ENCODE measurements at regions not wholly inside any gene's neighbourhood (a gene's known extent, or its start where the extent isn't known, plus 50 kb on each side); places are given as distances from the start of the nearest gene placed in this dataset.

GRCh38 chr14:22140633-22141032, 448.4 kb downstream of the DAD1 start:
- no peak overlapping the region for H3K27ac ChIP-seq (ENCODE audit: low read depth, low read length)
- no peaks in the 10 kb centered on the region for H3K9me3 ChIP-seq (ENCODE audit: control insufficient read depth in 1 of 2, low read length in 2 of 2)
- H3K4me1 ChIP-seq (ENCODE audit: control insufficient read depth in 1 of 2, insufficient read depth in 2 of 2, low read length in 2 of 2): no peaks in the 10 kb centered on the region
- H3K9ac ChIP-seq (ENCODE audit: low read depth in 1 of 2, low read length in 2 of 2): no peak overlapping the region
- H3K36me3 ChIP-seq (ENCODE audit: control insufficient read depth in 1 of 2, insufficient read depth in 2 of 2, low read length in 2 of 2): no peaks in the 10 kb centered on the region
- H3K27me3 ChIP-seq (ENCODE audit: control insufficient read depth in 1 of 2, insufficient read depth in 2 of 2, low read length in 2 of 2): no peaks in the 10 kb centered on the region
- no peak overlapping the region for H3K4me3 ChIP-seq (ENCODE audit: low read depth in 1 of 2, low read length in 2 of 2)

GRCh38 chr14:22131749-22132476, 457.1 kb downstream of the DAD1 start:
- Histone ChIP-seq H3K4me1 (ENCODE audit: control insufficient read depth in 1 of 2, insufficient read depth in 2 of 2, low read length in 2 of 2) (no peaks in the 10 kb centered on the region), H3K27me3 (ENCODE audit: control insufficient read depth in 1 of 2, insufficient read depth in 2 of 2, low read length in 2 of 2) (no peaks in the 10 kb centered on the region), H3K4me3 (ENCODE audit: low read depth in 1 of 2, low read length in 2 of 2) (no peak overlapping the region), H3K36me3 (ENCODE audit: control insufficient read depth in 1 of 2, insufficient read depth in 2 of 2, low read length in 2 of 2) (no peaks in the 10 kb centered on the region), H3K9me3 (ENCODE audit: control insufficient read depth in 1 of 2, low read length in 2 of 2) (no peaks in the 10 kb centered on the region), H3K9ac (ENCODE audit: low read depth in 1 of 2, low read length in 2 of 2) (no peak overlapping the region), H3K27ac (ENCODE audit: low read depth, low read length) (no peak overlapping the region)

GRCh38 chr14:22124073-22124613, 450.5 kb upstream of the OR4E1 start:
- Histone ChIP-seq H3K27me3 (ENCODE audit: control insufficient read depth in 1 of 2, insufficient read depth in 2 of 2, low read length in 2 of 2) (no peaks in the 10 kb centered on the region), H3K36me3 (ENCODE audit: control insufficient read depth in 1 of 2, insufficient read depth in 2 of 2, low read length in 2 of 2) (no peaks in the 10 kb centered on the region), H3K9me3 (ENCODE audit: control insufficient read depth in 1 of 2, low read length in 2 of 2) (no peaks in the 10 kb centered on the region), H3K4me1 (ENCODE audit: control insufficient read depth in 1 of 2, insufficient read depth in 2 of 2, low read length in 2 of 2) (no peaks in the 10 kb centered on the region), H3K9ac (ENCODE audit: low read depth in 1 of 2, low read length in 2 of 2) (no peak overlapping the region), H3K4me3 (ENCODE audit: low read depth in 1 of 2, low read length in 2 of 2) (no peak overlapping the region), H3K27ac (ENCODE audit: low read depth, low read length) (no peak overlapping the region)

- H3K27me3 ChIP-seq (ENCODE audit: control insufficient read depth in 1 of 2, insufficient read depth in 2 of 2, low read length in 2 of 2): no peaks in the 10 kb centered on the region
- no peaks in the 10 kb centered on the region for H3K9me3 ChIP-seq (ENCODE audit: control insufficient read depth in 1 of 2, low read length in 2 of 2)
- H3K9ac ChIP-seq (ENCODE audit: low read depth in 1 of 2, low read length in 2 of 2): no peak overlapping the region
- H3K27ac ChIP-seq (ENCODE audit: low read depth, low read length): no peak overlapping the region
- H3K36me3 ChIP-seq (ENCODE audit: control insufficient read depth in 1 of 2, insufficient read depth in 2 of 2, low read length in 2 of 2): no peaks in the 10 kb centered on the region
- no peaks in the 10 kb centered on the region for H3K4me1 ChIP-seq (ENCODE audit: control insufficient read depth in 1 of 2, insufficient read depth in 2 of 2, low read length in 2 of 2)
- no peak overlapping the region for H3K4me3 ChIP-seq (ENCODE audit: low read depth in 1 of 2, low read length in 2 of 2)
Measured at GRCh38 chr14:22122829-22123560, 449.4 kb upstream of the OR4E1 start.

- Histone ChIP-seq H3K9ac (ENCODE audit: low read depth in 1 of 2, low read length in 2 of 2) (no peak overlapping the region), H3K9me3 (ENCODE audit: control insufficient read depth in 1 of 2, low read length in 2 of 2) (no peaks in the 10 kb centered on the region), H3K27ac (ENCODE audit: low read depth, low read length) (no peak overlapping the region), H3K4me3 (ENCODE audit: low read depth in 1 of 2, low read length in 2 of 2) (no peak overlapping the region), H3K27me3 (ENCODE audit: control insufficient read depth in 1 of 2, insufficient read depth in 2 of 2, low read length in 2 of 2) (no peaks in the 10 kb centered on the region), H3K36me3 (ENCODE audit: control insufficient read depth in 1 of 2, insufficient read depth in 2 of 2, low read length in 2 of 2) (no peaks in the 10 kb centered on the region), H3K4me1 (ENCODE audit: control insufficient read depth in 1 of 2, insufficient read depth in 2 of 2, low read length in 2 of 2) (no peaks in the 10 kb centered on the region)
Measured at GRCh38 chr14:22122227-22122818, 448.7 kb upstream of the OR4E1 start.

GRCh38 chr14:22118899-22119477, 445.4 kb upstream of the OR4E1 start:
- Histone ChIP-seq H3K9ac (ENCODE audit: low read depth in 1 of 2, low read length in 2 of 2) (no peak overlapping the region), H3K27ac (ENCODE audit: low read depth, low read length) (no peak overlapping the region), H3K36me3 (ENCODE audit: control insufficient read depth in 1 of 2, insufficient read depth in 2 of 2, low read length in 2 of 2) (no peaks in the 10 kb centered on the region), H3K4me3 (ENCODE audit: low read depth in 1 of 2, low read length in 2 of 2) (no peak overlapping the region), H3K27me3 (ENCODE audit: control insufficient read depth in 1 of 2, insufficient read depth in 2 of 2, low read length in 2 of 2) (no peaks in the 10 kb centered on the region), H3K4me1 (ENCODE audit: control insufficient read depth in 1 of 2, insufficient read depth in 2 of 2, low read length in 2 of 2) (no peaks in the 10 kb centered on the region), H3K9me3 (ENCODE audit: control insufficient read depth in 1 of 2, low read length in 2 of 2) (no peaks in the 10 kb centered on the region)

- H3K36me3 ChIP-seq (ENCODE audit: control insufficient read depth in 1 of 2, insufficient read depth in 2 of 2, low read length in 2 of 2): no peaks in the 10 kb centered on the region
- no peaks in the 10 kb centered on the region for H3K9me3 ChIP-seq (ENCODE audit: control insufficient read depth in 1 of 2, low read length in 2 of 2)
- no peak overlapping the region for H3K9ac ChIP-seq (ENCODE audit: low read depth in 1 of 2, low read length in 2 of 2)
- H3K4me3 ChIP-seq (ENCODE audit: low read depth in 1 of 2, low read length in 2 of 2): no peak overlapping the region
- no peaks in the 10 kb centered on the region for H3K4me1 ChIP-seq (ENCODE audit: control insufficient read depth in 1 of 2, insufficient read depth in 2 of 2, low read length in 2 of 2)
- H3K27me3 ChIP-seq (ENCODE audit: control insufficient read depth in 1 of 2, insufficient read depth in 2 of 2, low read length in 2 of 2): no peaks in the 10 kb centered on the region
- H3K27ac ChIP-seq (ENCODE audit: low read depth, low read length): no peak overlapping the region
Measured at GRCh38 chr14:22113401-22113800, 439.8 kb upstream of the OR4E1 start.

- H3K27me3 ChIP-seq (ENCODE audit: control insufficient read depth in 1 of 2, insufficient read depth in 2 of 2, low read length in 2 of 2): no peaks in the 10 kb centered on the region
- H3K4me1 ChIP-seq (ENCODE audit: control insufficient read depth in 1 of 2, insufficient read depth in 2 of 2, low read length in 2 of 2): no peaks in the 10 kb centered on the region
- H3K4me3 ChIP-seq (ENCODE audit: low read depth in 1 of 2, low read length in 2 of 2): no peak overlapping the region
- H3K27ac ChIP-seq (ENCODE audit: low read depth, low read length): no peak overlapping the region
- H3K9ac ChIP-seq (ENCODE audit: low read depth in 1 of 2, low read length in 2 of 2): no peak overlapping the region
- H3K9me3 ChIP-seq (ENCODE audit: control insufficient read depth in 1 of 2, low read length in 2 of 2): no peaks in the 10 kb centered on the region
- H3K36me3 ChIP-seq (ENCODE audit: control insufficient read depth in 1 of 2, insufficient read depth in 2 of 2, low read length in 2 of 2): no peaks in the 10 kb centered on the region
Measured at GRCh38 chr14:22112004-22112403, 438.4 kb upstream of the OR4E1 start.

- no peak overlapping the region for H3K27ac ChIP-seq (ENCODE audit: low read depth, low read length)
Measured at GRCh38 chr14:22107753-22108152, 434.1 kb upstream of the OR4E1 start.

More at GRCh38 chr14:22107753-22108152, 434.1 kb upstream of the OR4E1 start:
- Histone ChIP-seq H3K4me1 (ENCODE audit: control insufficient read depth in 1 of 2, insufficient read depth in 2 of 2, low read length in 2 of 2) (no peaks in the 10 kb centered on the region), H3K9me3 (ENCODE audit: control insufficient read depth in 1 of 2, low read length in 2 of 2) (no peaks in the 10 kb centered on the region), H3K36me3 (ENCODE audit: control insufficient read depth in 1 of 2, insufficient read depth in 2 of 2, low read length in 2 of 2) (no peaks in the 10 kb centered on the region), H3K9ac (ENCODE audit: low read depth in 1 of 2, low read length in 2 of 2) (no peak overlapping the region), H3K27me3 (ENCODE audit: control insufficient read depth in 1 of 2, insufficient read depth in 2 of 2, low read length in 2 of 2) (no peaks in the 10 kb centered on the region), H3K4me3 (ENCODE audit: low read depth in 1 of 2, low read length in 2 of 2) (no peak overlapping the region)

Measured in duodenal mucosa (tissue), 2 donors.